OCI-LY7 (cell line): ENCODE measurements at regions not wholly inside any gene's neighbourhood (a gene's known extent, or its start where the extent isn't known, plus 50 kb on each side); places are given as distances from the start of the nearest gene placed in this dataset.
"Not testable (repeated sequence)": the region's sequence is repeated elsewhere in the genome, so short reads cannot be mapped to it uniquely, and the experiment has no call there.

Experiments used
- BruUV-seq: library from RNA; stranded (reverse); fragments of 400-500 nt; replicated peaks from 2 replicates; lab custom pipeline; 2021; lab: Mats Ljungman, UMichigan
- CTCF ChIA-PET: fragments of 300-600 bp; sonication (Branson Sonifier 250); formaldehyde crosslinking; loops from one replicate; lab custom pipeline; 2022; ENCODE audit warnings: antibody characterized with exemption; ENCODE audit not compliant: unreplicated experiment; lab: Charles Lee
- POLR2A ChIA-PET: fragments of 300-600 bp; sonication (Branson Sonifier 250); formaldehyde crosslinking; loops from one replicate; lab custom pipeline; 2022; ENCODE audit warnings: antibody characterized with exemption; lab: Charles Lee
- DNase-seq: peaks from one replicate; pipeline ENCODE4 v3.0.0-alpha.2; 2015; ENCODE audit warnings: low spot score
- H2AFZ ChIP-seq: fragments of 200-600 bp; sonication (generic), shearing (Covaris generic); 2 replicates; pipeline ENCODE4 v1.6.1; 2014; ENCODE audit warnings: mild to moderate bottlenecking, antibody characterized with exemption, low read length, moderate library complexity
- H3K27ac ChIP-seq: fragments of 200-600 bp; sonication (generic); 2 replicates; pipeline ENCODE4 v1.5.1; 2014; ENCODE audit warnings: mixed run types, low read depth, mild to moderate bottlenecking, moderate library complexity, low read length, inconsistent platforms; ENCODE audit not compliant: poor library complexity, severe bottlenecking
- H3K36me3 ChIP-seq: fragments of 200-600 bp; sonication (generic); 2 replicates; pipeline ENCODE4 v1.6.1; 2014; ENCODE audit warnings: mild to moderate bottlenecking, antibody characterized with exemption, low read length, moderate library complexity, mixed read lengths; ENCODE audit not compliant: insufficient read depth
- H3K4me1 ChIP-seq: fragments of 200-600 bp; sonication (generic); 2 replicates; pipeline ENCODE4 v1.5.1; 2014; ENCODE audit warnings: mild to moderate bottlenecking, low read length; ENCODE audit not compliant: insufficient read depth, poor library complexity, severe bottlenecking
- H3K4me2 ChIP-seq: fragments of 200-600 bp; sonication (generic); 2 replicates; pipeline ENCODE4 v1.6.1; 2014; ENCODE audit warnings: mild to moderate bottlenecking, low read length
- H3K4me3 ChIP-seq: fragments of 200-600 bp; sonication (generic); 2 replicates; pipeline ENCODE4 v1.5.1; 2014; ENCODE audit warnings: mild to moderate bottlenecking, low read depth, low read length; ENCODE audit not compliant: poor library complexity, severe bottlenecking
- H3K79me2 ChIP-seq: fragments of 200-600 bp; sonication (generic); 2 replicates; pipeline ENCODE4 v1.6.1; 2016; ENCODE audit warnings: low read depth, mild to moderate bottlenecking, low read length, moderate library complexity, mixed read lengths; ENCODE audit not compliant: insufficient read depth
- H3K9me2 ChIP-seq: fragments of 200-600 bp; sonication (generic); 2 replicates; pipeline ENCODE4 v1.6.1; 2016; ENCODE audit warnings: mild to moderate bottlenecking, low read length, mixed read lengths; ENCODE audit not compliant: insufficient read depth
- H3K9me3 ChIP-seq: fragments of 200-600 bp; sonication (generic); 2 replicates; pipeline ENCODE4 v1.6.1; 2014; ENCODE audit warnings: mild to moderate bottlenecking, mixed run types, low read length, mixed read lengths
- H4K20me1 ChIP-seq: fragments of 200-600 bp; sonication (generic); 2 replicates; pipeline ENCODE4 v1.6.1; 2014; ENCODE audit warnings: mild to moderate bottlenecking, antibody characterized with exemption, low read length, moderate library complexity, mixed read lengths; ENCODE audit not compliant: insufficient read depth
- intact Hi-C: fragments of 100-400 bp; cut with micrococcal nuclease; formaldehyde crosslinking; loops from one replicate; pipeline ENCODE4 v1.10.0; 2022; ENCODE audit not compliant: unreplicated experiment

- H3K4me1 ChIP-seq, BruUV-seq, H3K79me2 ChIP-seq, H3K27ac ChIP-seq, H3K9me2 ChIP-seq, H3K36me3 ChIP-seq, H2AFZ ChIP-seq, CTCF ChIA-PET, H3K4me2 ChIP-seq, DNase-seq, H4K20me1 ChIP-seq, H3K4me3 ChIP-seq, H3K9me3 ChIP-seq, POLR2A ChIA-PET, intact Hi-C loops: not testable (repeated sequence)
Observed at GRCh38 chr2:91657193-91657592, 2965.7 kb downstream of the RPIA start.

GRCh38 chr2:91658336-91658735 is 2966.9 kb downstream of the RPIA start:
- H3K4me2 ChIP-seq, POLR2A ChIA-PET, CTCF ChIA-PET: not testable (repeated sequence)

GRCh38 chr2:91659189-91659916 is 2967.9 kb downstream of the RPIA start:
- CTCF ChIA-PET, DNase-seq, BruUV-seq, POLR2A ChIA-PET, H3K9me3 ChIP-seq, H3K4me2 ChIP-seq, H3K4me1 ChIP-seq, H3K9me2 ChIP-seq, H3K36me3 ChIP-seq, H3K27ac ChIP-seq, H3K4me3 ChIP-seq, H4K20me1 ChIP-seq, H3K79me2 ChIP-seq, intact Hi-C loops, H2AFZ ChIP-seq: not testable (repeated sequence)

More at GRCh38 chr2:91658336-91658735, 2966.9 kb downstream of the RPIA start:
- H3K4me3 ChIP-seq, H3K27ac ChIP-seq, H3K79me2 ChIP-seq, intact Hi-C loops, H3K4me1 ChIP-seq, DNase-seq, H2AFZ ChIP-seq, H3K9me3 ChIP-seq, H4K20me1 ChIP-seq, H3K36me3 ChIP-seq, H3K9me2 ChIP-seq, BruUV-seq: not testable (repeated sequence)

GRCh38 chr2:91659917-91660275 is 2968.4 kb downstream of the RPIA start:
- H3K4me3 ChIP-seq, H3K4me1 ChIP-seq, H3K36me3 ChIP-seq, H3K27ac ChIP-seq, H3K9me2 ChIP-seq, intact Hi-C loops, BruUV-seq, H3K4me2 ChIP-seq, H2AFZ ChIP-seq, H3K79me2 ChIP-seq, H3K9me3 ChIP-seq, DNase-seq, CTCF ChIA-PET, H4K20me1 ChIP-seq, POLR2A ChIA-PET: not testable (repeated sequence)

GRCh38 chr2:91667341-91667740 is 2975.9 kb downstream of the RPIA start:
- H3K9me3 ChIP-seq, H3K4me3 ChIP-seq, H3K4me1 ChIP-seq, H3K79me2 ChIP-seq, DNase-seq, intact Hi-C loops, CTCF ChIA-PET, H4K20me1 ChIP-seq, POLR2A ChIA-PET, H3K4me2 ChIP-seq, H2AFZ ChIP-seq, H3K36me3 ChIP-seq, H3K9me2 ChIP-seq, BruUV-seq, H3K27ac ChIP-seq: not testable (repeated sequence)

- H3K36me3 ChIP-seq, H3K4me3 ChIP-seq, CTCF ChIA-PET, H3K79me2 ChIP-seq, H3K4me2 ChIP-seq, H3K27ac ChIP-seq, H2AFZ ChIP-seq, H3K4me1 ChIP-seq, BruUV-seq, H3K9me3 ChIP-seq, DNase-seq, POLR2A ChIA-PET, H3K9me2 ChIP-seq, intact Hi-C loops, H4K20me1 ChIP-seq: not testable (repeated sequence)
Observed at GRCh38 chr2:91685541-91685940, 2994.1 kb downstream of the RPIA start.
